ENCODE measurements at regions not wholly inside any gene's neighbourhood (a gene's known extent, or its start where the extent isn't known, plus 50 kb on each side); places are given as distances from the start of the nearest gene placed in this dataset.

GRCh38 chr14:51394384-51394783 is 154.3 kb downstream of the TMX1 start:
- FAIRE-seq = no peak
- DNase-seq (ENCODE audit: low spot score in 2 of 2) = no peak

- FAIRE-seq = no peak
- DNase-seq (ENCODE audit: low spot score in 2 of 2) = no peak
Observed at GRCh38 chr14:51394804-51395203, 154.8 kb downstream of the TMX1 start.

- no peak for DNase-seq (ENCODE audit: low spot score in 2 of 2)
- FAIRE-seq = no peak
Observed at GRCh38 chr14:51395361-51395849, 155.4 kb downstream of the TMX1 start.

GRCh38 chr14:51396222-51396815 is 156.3 kb downstream of the TMX1 start:
- FAIRE-seq = no peak
- DNase-seq (ENCODE audit: low spot score in 2 of 2) = no peak

GRCh38 chr14:51398898-51399297 is 158.9 kb downstream of the TMX1 start:
- FAIRE-seq = no peak
- no peak for DNase-seq (ENCODE audit: low spot score in 2 of 2)

GRCh38 chr14:51400139-51400538 is 160.1 kb downstream of the TMX1 start:
- DNase-seq (ENCODE audit: low spot score in 2 of 2) (no peak), FAIRE-seq (no peak)

- FAIRE-seq = no peak
- no peak for DNase-seq (ENCODE audit: low spot score in 2 of 2)
Observed at GRCh38 chr14:51401272-51401671, 161.2 kb downstream of the TMX1 start.

GRCh38 chr14:51401756-51402155 is 161.7 kb downstream of the TMX1 start:
- FAIRE-seq = no peak
- no peak for DNase-seq (ENCODE audit: low spot score in 2 of 2)

GRCh38 chr14:51410897-51411296 is 170.8 kb downstream of the TMX1 start:
- FAIRE-seq (no peak), DNase-seq (ENCODE audit: low spot score in 2 of 2) (no peak)

GRCh38 chr14:51419685-51420084 is 179.6 kb downstream of the TMX1 start:
- DNase-seq (ENCODE audit: low spot score in 2 of 2) (no peak), FAIRE-seq (no peak)

- FAIRE-seq = no peak
- no peak for DNase-seq (ENCODE audit: low spot score in 2 of 2)
Observed at GRCh38 chr14:51422704-51423103, 182.7 kb downstream of the TMX1 start.

- DNase-seq (ENCODE audit: low spot score in 2 of 2) = no peak
- FAIRE-seq = no peak
Observed at GRCh38 chr14:51424041-51424440, 184.0 kb downstream of the TMX1 start.

- FAIRE-seq (no peak), DNase-seq (ENCODE audit: low spot score in 2 of 2) (no peak)
Observed at GRCh38 chr14:51424561-51425251, 184.7 kb downstream of the TMX1 start.

GRCh38 chr14:51428981-51429380 is 188.9 kb downstream of the TMX1 start:
- no peak for DNase-seq (ENCODE audit: low spot score in 2 of 2)
- FAIRE-seq = no peak

- DNase-seq (ENCODE audit: low spot score in 2 of 2) (no peak), FAIRE-seq (no peak)
Observed at GRCh38 chr14:51430079-51430478, 190.0 kb downstream of the TMX1 start.

- DNase-seq (ENCODE audit: low spot score in 2 of 2) (no peak), FAIRE-seq (no peak)
Observed at GRCh38 chr14:51430633-51431032, 190.6 kb downstream of the TMX1 start.

GRCh38 chr14:51431033-51431709 is 191.1 kb downstream of the TMX1 start:
- FAIRE-seq = no peak
- DNase-seq (ENCODE audit: low spot score in 2 of 2) = no peak

GRCh38 chr14:51431741-51432140 is 191.7 kb downstream of the TMX1 start:
- no peak for DNase-seq (ENCODE audit: low spot score in 2 of 2)
- FAIRE-seq = no peak

- no peak for FAIRE-seq
Observed at GRCh38 chr14:51432302-51432948, 192.4 kb downstream of the TMX1 start.

GRCh38 chr14:51436630-51437029 is 196.6 kb downstream of the TMX1 start:
- no peak for FAIRE-seq
- no peak for DNase-seq (ENCODE audit: low spot score in 2 of 2)

More at GRCh38 chr14:51432302-51432948, 192.4 kb downstream of the TMX1 start:
- DNase-seq (ENCODE audit: low spot score in 2 of 2) = no peak

GRCh38 chr14:51439896-51440295 is 199.8 kb downstream of the TMX1 start:
- no peak for FAIRE-seq
- DNase-seq (ENCODE audit: low spot score in 2 of 2) = no peak

Measured in frontal cortex (tissue), 3 donors.